HG03159 (cell line): ENCODE measurements at regions not wholly inside any gene's neighbourhood (a gene's known extent, or its start where the extent isn't known, plus 50 kb on each side); places are given as distances from the start of the nearest gene placed in this dataset.
"Not testable (repeated sequence)": the region's sequence is repeated elsewhere in the genome, so short reads cannot be mapped to it uniquely, and the experiment has no call there.

Source experiments
- ATAC-seq: cut with Tn5 transposase; IDR thresholded peaks from one replicate; pipeline ENCODE4 v1.9.1; 2021; ENCODE audit warnings: mild to moderate bottlenecking, moderate library complexity; ENCODE audit not compliant: unreplicated experiment

- ATAC-seq = no peak
Observed at GRCh38 chr10:29189256-29189655, 99.6 kb upstream of the LYZL1 start.

- ATAC-seq = no peak
Observed at GRCh38 chr10:29191674-29192073, 97.2 kb upstream of the LYZL1 start.

- no peak for ATAC-seq
Observed at GRCh38 chr10:29199339-29199738, 89.5 kb upstream of the LYZL1 start.

GRCh38 chr10:29199941-29200679 lies 88.8 kb upstream of the LYZL1 start:
- ATAC-seq = no peak

- no peak for ATAC-seq
Observed at GRCh38 chr10:29202386-29202940, 86.4 kb upstream of the LYZL1 start.

DNA sequence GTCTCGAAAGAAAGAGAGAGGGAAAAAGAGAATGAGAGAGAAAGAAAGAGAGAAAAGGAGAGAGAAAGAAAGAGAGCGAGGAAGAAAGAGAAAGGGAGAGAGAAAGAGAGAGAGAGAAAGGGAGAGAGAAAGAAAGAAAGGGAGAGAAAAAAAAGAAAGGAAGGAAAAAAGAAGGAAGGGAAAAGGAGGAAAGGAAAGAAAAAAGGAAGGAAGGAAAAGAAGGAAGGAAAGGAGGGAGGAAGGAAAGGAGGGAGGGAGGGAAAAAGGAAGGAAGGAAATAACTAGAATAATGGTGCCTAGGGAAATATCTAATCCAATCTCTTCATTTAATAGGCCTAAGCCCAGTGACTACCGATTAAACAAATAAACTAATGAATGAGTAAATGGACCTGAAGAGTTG lies 85.4 kb upstream of the LYZL1 start:
- ATAC-seq = no peak

GRCh38 chr10:29204070-29204800 lies 84.6 kb upstream of the LYZL1 start:
- ATAC-seq = no peak

GRCh38 chr10:29205787-29206186 lies 83.1 kb upstream of the LYZL1 start:
- no peak for ATAC-seq

DNA sequence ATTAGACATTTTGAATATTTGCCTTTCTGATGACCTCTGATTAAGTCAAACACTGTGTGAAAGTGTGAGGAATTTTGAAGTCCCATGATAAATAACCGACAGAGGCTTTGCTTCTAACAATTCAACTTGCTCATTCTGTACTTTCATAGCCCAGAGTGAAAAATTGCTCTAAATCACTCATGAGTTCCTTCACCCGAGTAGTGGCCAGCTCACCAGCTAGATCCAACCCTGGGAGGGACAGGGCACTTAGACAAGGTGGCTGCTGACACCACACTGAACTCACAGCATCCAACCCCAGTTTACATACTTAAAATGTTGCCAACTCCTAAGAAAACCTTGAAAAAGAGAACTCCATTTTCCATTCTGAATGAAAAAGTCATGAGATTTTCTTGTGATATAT lies 80.0 kb upstream of the LYZL1 start:
- no peak for ATAC-seq

GRCh38 chr10:29209830-29210229 lies 79.0 kb upstream of the LYZL1 start:
- no peak for ATAC-seq

GRCh38 chr10:29210266-29210868 lies 78.5 kb upstream of the LYZL1 start:
- ATAC-seq = no peak

- no peak for ATAC-seq
Observed at GRCh38 chr10:29212597-29212996, 76.3 kb upstream of the LYZL1 start.

DNA sequence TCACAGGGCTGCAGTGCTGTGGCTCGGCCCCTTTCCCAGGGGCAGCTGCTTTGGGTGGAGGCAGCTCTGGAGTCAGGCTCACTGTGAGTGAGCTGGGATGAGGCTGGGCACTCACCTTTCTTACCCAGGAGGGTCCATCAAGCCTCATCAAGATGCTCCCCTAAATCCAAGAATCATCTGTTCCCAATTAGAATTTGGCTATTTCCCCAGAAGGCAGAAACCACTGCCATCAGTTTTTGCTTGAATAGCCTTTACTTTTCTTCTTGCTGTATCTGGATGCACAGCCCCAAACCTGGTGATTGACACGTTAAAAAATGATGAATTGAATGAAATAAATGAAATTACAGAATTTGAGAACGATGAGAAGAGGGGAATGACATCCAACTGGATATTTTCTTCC lies 74.3 kb upstream of the LYZL1 start:
- no peak for ATAC-seq

- no peak for ATAC-seq
Observed at GRCh38 chr10:29217292-29217738, 71.6 kb upstream of the LYZL1 start.

GRCh38 chr10:29223326-29223725 lies 65.5 kb upstream of the LYZL1 start:
- no peak for ATAC-seq

DNA sequence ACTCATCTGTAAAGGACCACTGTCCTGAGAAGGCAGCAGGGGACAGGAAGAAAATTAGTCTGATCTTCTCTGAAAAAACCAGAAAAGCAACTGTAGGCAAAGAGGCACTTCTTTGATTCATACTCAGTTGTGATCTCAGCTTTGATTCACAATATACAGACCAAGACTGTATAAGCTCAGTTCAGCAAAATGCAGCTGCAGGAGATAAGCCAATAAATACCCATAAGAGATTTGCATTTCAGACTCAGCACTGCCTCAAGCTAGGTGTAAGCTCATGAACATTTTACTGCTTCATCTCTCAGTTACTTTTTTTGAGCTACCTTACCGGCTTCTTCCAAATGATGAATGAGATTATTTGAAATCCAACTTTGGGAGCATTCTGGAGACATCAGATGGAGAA lies 64.2 kb upstream of the LYZL1 start:
- ATAC-seq = no peak

DNA sequence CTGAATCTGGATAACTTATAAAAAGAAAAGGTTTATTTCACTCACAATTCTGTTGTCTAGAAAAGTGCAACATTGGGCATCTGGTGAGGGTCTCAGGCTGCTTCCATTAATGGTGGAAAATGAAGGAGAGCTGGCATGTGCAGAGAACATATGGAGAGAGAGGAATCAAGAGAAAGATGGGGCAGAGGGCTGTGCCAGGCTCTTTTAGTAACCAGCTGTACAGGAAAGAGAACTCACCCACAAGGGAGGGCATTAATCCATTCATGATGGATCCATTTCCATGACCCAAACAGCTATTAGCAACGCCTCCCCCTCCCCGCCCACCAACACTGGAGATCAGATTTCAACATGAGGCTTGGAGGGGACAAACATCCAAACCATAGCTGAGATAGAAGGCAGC lies 61.7 kb upstream of the LYZL1 start:
- no peak for ATAC-seq

DNA sequence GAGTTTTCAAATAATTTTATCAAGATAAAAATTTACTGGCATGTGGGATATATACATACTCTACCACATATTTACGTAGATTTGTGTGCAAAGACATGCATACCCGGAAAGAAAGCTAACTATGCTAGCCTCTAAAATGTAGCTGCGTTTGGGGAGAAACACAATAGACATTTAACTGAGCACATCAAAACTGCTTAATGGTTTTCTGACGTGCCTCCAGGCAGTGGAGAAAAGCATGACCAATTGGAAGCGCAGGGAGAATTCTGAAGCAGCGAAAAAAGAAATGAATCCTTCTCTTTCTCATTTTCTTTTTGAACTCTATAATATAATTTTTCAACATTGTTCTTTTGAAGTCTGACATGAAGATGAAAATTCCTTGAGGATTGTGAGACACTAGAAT lies 60.3 kb upstream of the LYZL1 start:
- ATAC-seq = no peak

DNA sequence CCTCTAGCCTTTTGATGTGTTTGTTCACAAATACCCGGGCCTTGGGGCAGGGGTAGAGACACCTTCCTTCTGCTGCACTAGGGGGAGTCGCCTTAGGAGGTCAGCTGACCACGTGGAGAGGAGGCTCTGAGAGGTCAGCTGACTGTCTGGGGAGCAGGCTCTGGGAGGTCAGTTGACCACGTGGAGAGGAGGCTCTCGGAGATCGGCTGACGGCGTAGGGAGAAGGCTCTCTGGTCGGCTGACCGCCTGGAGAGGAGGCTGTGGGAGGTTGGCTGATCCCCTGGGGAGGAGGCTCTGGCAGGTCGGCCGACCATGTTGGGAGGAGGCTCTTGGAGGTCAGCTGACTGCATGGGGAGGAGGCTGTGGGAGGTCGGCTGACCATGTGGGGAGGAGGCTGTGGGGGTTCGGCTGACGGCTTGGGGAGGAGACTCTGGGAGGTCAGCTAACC lies 59.6 kb upstream of the LYZL1 start:
- ATAC-seq = no peak

- ATAC-seq = not testable (repeated sequence)
Observed at GRCh38 chr10:29236910-29237309, 52.0 kb upstream of the LYZL1 start.

GRCh38 chr10:29237786-29238185 lies 51.1 kb upstream of the LYZL1 start:
- no peak for ATAC-seq
